Uterus (tissue), 2 donors: ENCODE measurements at regions not wholly inside any gene's neighbourhood (a gene's known extent, or its start where the extent isn't known, plus 50 kb on each side); places are given as distances from the start of the nearest gene placed in this dataset.

Source experiments
- CTCF ChIP-seq, 4 experiments: fragments of 200-600 bp in 2 of 4; fragments of 450-650 bp in 2 of 4; sonication (generic) in 2 of 4; IDR thresholded peaks; one replicate each; pipeline ENCODE4 v1.5.1; 2016 to 2019; ENCODE audit warnings: antibody characterized with exemption in 4 of 4, mild to moderate bottlenecking in 2 of 4, moderate library complexity in 1 of 4
- POLR2A ChIP-seq, 2 donors: fragments of 450-650 bp; IDR thresholded peaks; one replicate each; pipeline ENCODE4 v1.6.1; 2016; ENCODE audit warnings: antibody characterized with exemption in 2 of 2, mild to moderate bottlenecking in 1 of 2, moderate library complexity in 1 of 2

- no peak for TF ChIP-seq CTCF (IDR thresholded peaks at IDR 0.05)
- no peak for TF ChIP-seq POLR2A (IDR thresholded peaks at IDR 0.05)
Measured at GRCh38 chr2:77867146-77867545, 345.0 kb upstream of the LRRTM4 start.
